HG03575 (cell line): ENCODE measurements at regions not wholly inside any gene's neighbourhood (a gene's known extent, or its start where the extent isn't known, plus 50 kb on each side); places are given as distances from the start of the nearest gene placed in this dataset.

Experiments used
- ATAC-seq: cut with Tn5 transposase; IDR thresholded peaks from one replicate; pipeline ENCODE4 v1.9.1; 2021; ENCODE audit not compliant: unreplicated experiment, insufficient number of reproducible peaks, low FRiP score; ENCODE audit errors: extremely low read depth

DNA sequence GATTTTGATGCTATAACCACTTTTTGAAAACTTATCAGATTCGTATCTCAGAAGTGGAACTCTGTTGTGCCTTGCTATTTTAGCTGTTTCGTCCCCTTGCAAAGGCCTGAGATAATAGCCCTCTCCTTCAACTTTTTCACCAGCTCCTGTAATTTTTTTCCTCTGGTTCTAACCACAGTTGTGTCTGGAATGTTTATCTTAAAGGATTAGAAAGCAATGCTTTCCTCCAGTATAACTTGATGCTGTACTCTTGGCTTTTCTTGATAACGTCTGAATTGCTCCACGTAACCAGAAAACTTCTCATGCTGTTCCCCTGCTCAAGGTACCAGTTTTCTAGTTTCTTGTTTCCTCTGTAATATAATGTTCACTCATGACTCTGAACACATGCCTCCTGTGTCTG lies 209.4 kb downstream of the DTWD2 start:
- no peak for ATAC-seq

DNA sequence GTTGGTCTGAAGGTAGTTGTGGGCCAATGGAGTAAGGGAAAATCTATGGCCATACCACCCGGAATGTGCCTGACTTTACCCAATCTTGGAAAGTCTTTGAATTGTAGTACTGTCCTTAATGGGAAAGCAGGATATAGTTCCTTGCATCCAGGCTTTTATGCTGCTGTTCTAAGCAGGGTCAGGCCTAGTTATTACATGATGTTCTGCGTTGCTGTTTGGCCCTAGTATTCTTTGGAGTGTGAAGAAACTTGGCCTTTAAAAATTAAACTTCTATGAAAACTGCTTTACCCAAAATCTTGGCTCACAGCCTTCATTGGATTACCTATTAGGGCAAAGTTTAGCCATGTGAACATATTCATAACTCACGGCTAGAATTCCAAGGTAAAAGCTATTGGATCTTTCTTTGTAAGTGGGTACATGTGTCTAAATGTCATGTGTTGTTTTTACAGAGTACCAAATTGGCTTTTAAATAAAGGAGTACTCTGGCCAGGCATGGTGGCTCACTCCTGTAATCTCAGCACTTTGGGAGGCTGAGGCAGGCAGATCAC lies 211.1 kb downstream of the DTWD2 start:
- no peak for ATAC-seq

DNA sequence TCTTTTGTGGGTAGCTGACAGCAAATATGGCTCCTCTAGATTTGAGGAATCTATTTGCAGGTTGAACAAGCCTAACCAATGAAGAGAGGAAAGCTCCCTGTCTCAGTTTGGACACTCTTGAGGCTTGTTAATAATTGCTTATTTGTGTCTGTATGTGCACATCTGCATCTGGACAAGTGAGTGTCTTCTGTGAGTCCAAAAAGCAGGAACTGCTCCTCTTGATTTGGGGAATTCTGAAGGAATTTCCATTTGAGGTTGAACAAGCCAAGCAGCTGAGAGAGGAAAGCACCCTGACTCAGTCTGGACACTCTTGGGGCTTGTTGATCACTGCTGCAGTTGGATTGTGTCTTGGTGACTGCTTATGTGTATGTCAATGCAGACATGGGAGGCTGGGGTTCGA lies 211.6 kb downstream of the DTWD2 start:
- no peak for ATAC-seq

DNA sequence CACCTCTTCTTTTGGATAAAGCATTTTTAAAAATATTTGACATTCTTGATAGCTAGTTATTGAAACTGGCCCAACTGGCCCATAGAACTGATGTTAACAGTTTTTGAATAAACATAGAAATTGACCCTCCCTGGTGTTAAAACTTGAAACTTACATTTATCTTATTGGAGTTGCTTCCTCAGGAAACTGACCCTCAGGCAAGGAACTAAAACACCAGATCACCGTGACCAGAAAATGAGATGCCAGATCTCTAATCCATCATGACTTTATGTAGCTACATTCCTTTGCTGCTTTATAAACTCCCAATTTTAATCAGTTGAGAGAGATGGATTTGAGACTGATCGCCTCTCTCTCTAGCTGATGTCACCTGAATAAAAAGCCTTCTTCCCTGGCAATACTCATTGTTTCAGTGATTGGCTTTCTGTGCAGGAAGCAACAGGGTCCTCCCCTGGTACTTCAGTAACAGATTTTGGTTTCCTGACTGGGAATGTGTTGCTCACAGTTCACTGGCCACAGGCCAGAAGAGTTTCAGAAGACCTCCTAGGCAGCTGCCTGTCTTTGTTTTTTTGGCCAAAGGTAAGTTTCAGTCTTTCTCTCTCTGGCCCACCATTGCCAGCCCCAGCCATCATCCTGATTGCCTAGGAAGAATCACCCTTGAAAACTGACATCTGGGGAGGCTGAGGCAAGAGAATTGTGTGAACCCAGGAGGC lies 212.4 kb downstream of the DTWD2 start:
- no peak for ATAC-seq

DNA sequence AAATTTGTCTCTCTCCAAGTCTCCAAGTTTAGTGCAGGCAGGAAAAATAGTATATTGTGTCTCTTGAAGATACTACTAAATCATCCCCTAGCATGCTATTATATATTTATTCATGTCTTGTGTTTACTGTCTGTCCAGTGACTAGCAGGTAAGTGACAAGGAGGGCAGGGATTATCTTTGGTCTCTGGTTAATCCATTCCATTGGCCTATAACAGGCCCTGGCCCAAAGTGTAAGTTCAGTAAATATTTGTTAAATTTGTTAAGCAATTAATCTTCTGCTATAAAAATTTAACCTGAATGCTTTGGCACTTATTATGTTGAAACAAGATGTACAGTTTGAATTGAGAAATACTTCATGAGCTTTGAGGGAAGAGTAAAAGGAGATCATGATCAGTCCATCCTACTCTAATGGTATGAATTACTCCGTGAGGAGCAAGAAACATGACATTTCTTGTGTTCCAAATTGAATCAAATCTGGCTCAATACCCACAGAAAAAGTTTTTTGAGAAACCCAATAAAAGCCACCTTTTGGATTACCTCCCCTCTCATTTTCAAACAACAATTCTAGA lies 219.7 kb downstream of the DTWD2 start:
- ATAC-seq, result no peak

DNA sequence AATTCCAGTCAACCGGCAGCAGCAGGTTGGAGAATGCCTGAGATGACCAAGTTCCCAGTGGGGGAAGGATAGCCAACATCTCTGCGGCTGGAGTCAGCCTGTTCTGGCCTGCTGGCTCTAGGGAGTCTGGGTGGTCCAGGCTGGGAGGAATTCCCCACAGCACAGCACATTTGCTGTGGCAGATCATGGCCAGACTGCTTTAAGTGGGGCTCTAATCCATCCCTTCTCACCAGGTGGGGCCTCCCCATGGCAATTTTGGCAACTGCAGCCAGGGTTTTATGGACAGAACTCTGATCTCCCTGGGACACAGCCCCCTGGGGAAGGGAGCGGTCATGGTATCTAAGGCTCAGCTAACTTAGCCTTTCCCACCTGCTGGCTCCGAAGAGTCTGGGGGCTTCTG lies 226.1 kb downstream of the DTWD2 start:
- no peak for ATAC-seq

DNA sequence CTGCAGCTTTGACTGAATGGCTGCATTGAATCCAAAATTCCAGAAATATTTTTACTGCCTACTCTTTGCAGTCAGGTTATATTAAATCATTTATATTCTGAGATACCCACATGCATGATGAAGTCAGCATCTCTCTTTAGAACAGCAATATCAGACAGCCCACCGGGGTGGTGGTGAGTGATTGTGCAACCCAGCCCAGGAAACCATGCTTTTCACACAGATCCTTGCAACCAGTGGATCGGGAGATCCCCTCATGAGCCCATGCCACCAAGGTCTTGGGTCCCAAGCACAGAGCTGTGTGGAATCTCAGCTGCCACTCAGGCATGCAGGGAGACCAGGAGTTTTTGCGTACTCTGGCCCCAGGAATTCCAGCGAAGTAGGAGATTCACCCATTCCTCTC lies 226.5 kb downstream of the DTWD2 start:
- no peak for ATAC-seq

DNA sequence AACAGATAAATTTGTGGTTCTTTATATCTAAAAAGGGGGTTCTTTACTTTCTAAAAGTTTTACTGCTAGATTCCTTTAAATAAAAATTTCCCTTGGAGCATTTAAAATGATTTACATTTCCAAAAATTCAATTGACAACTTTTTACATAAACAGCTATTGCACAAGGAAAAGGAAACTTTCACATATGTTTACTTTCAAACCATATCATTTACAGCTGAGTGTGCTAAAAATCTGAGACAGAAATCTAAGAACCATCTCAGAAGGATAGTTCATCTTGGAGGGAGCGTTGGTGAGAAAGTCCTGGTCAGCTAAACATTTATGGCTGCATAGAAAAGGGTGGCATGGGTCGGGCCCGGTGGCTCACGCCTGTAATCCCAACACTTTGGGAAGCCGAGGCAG lies 235.4 kb downstream of the DTWD2 start:
- no peak for ATAC-seq

DNA sequence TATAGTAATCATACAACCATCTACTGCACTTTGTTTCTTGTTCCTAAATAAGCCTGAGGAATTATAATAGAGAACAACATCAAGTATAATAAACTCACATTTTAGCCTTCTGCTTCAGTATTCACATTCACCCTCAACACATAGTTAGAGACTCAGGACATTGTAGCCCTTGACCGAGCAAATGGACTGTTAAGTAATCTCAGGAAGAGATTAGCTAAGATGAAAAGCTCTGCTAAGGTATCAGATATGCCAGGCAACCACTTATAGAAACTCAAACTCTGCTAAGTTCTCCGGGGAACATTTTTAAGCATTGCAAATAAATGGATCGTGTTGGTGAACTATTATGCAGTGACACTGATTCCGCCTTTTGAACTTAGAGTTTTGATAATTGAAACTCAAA lies 252.0 kb downstream of the DTWD2 start:
- no peak for ATAC-seq

DNA sequence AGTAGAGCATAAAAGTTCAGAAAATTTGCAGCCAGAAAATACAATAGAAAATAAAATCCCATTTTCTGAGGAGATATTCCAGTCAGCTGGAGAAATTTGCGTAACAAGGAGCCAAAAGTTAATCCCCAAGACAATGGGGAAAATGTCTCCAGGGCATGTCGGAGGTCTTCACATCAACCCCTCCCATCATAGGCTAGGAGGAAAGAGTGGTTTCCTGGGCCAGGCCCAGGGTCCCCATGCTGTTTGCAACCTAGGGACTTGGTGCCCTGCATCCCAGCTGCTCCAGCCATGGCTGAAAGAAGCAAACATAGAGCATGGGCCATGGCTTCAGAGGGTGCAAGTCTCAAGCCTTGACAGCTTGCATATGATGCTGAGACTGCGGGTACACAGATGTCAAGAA lies 255.0 kb downstream of the DTWD2 start:
- ATAC-seq, result no peak

DNA sequence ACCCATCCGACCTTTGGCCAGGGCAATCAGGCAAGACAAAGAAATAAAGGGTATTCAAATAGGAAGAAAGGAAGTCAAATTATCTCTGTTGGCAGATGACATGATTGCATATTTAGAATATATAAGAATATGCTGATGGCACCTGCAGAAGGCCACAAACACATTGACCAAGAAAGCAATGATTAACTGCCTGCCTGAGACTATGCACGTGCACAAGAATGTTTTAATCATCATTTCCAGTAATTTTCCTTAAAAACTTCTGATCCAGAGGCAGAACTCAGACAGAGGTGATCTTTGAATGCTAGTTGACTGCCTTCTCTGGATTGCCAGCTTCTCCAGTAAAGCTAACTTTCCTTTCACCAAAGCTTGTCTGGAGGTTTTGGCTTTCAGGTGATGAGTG lies 260.2 kb downstream of the DTWD2 start:
- ATAC-seq, result no peak

DNA sequence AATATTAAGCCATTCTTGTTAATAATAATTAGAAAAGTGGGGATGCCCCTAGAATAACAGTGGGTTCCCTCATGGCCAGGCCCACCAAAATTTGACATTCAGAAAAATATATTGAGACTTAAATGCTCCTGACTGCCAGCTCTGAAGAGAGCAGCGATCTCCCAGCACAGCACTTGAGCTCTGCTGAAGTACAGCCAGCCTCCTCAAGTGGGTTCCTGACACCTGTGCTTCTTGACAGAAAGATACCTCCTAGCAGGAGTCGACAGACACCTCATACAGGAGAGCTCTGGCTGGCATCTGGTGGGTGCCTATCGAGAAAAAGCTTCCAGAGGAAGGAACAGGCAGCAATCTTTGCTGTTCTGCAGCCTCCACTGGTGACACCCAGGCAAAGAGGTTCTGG lies 261.5 kb downstream of the DTWD2 start:
- ATAC-seq, result no peak

DNA sequence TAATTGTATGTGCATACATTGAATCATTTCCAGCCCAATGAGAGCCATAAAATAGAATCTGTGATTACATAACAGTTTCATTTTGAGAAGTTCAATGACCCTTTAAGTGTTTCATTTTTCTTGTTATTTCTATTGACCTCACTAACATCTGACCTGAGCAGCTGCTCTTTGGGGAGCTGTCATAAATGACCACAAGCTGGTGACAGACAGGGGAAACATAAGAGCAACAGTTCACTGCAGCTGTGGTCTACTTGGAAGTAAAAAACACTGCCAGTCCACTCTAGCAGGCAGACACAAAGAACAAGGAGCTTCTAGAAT lies 265.4 kb downstream of the DTWD2 start:
- peak; percentile 63 for ATAC-seq

DNA sequence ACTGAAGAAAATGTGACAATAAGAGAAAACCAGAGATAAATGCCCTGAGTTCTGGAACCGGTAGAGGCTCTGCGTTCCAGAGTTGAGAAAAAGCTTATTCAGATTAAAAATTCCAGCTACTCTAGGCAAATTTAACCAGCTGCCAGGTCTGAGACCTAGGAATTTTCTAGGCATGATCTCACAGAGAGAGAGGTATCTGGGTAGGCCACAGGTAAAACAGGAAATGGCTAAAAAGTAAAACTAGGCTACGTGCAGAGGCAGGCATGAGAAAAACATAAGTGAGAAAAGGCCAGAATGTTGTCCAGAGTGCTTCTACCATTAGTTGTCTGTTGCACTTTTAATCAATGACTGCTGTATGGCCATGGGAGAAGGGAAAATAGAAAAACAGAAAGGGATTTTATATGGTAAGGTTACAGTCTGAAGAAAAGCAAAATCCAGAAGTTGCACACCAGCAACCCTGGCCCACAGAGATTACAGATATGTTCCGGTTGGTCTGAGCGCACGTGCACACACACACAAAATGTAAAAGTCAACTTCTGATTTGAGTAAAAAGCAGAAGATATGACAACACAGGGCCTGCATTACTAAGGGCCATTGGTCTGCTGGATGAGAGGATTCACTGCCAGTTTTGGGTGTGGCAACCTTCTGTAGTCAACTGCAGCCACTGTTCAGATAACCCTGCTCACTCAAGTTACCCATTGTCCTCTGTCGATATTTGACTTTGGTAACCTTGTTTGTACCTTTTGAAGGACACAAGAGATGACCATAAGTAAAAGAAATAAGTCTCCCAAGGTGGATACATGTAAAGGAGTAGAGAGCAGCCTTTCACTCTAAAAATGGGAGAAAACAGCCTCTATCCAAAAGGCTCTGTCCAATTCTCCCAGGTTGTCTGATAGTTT lies 266.0 kb downstream of the DTWD2 start:
- peak; percentile 67 for ATAC-seq

DNA sequence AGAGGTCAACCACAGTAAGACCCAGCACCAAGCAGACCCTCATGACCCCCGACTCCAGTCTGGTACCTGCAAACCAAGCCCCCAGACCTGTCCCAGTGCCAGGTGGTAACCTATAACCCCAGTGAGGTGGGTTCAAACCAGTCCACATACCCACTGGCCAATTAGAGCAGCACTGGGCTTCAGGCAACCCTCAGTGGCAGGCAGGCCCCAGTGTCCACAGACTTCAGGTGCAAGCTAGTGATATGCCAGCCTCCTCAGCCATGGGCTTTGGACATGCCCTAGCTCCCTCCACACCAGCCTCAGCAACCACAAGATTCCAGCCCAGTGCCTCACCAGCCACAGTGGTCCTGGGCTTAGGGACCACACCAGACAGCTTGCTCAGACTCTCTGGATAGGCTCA lies 276.6 kb downstream of the DTWD2 start:
- ATAC-seq, result no peak

DNA sequence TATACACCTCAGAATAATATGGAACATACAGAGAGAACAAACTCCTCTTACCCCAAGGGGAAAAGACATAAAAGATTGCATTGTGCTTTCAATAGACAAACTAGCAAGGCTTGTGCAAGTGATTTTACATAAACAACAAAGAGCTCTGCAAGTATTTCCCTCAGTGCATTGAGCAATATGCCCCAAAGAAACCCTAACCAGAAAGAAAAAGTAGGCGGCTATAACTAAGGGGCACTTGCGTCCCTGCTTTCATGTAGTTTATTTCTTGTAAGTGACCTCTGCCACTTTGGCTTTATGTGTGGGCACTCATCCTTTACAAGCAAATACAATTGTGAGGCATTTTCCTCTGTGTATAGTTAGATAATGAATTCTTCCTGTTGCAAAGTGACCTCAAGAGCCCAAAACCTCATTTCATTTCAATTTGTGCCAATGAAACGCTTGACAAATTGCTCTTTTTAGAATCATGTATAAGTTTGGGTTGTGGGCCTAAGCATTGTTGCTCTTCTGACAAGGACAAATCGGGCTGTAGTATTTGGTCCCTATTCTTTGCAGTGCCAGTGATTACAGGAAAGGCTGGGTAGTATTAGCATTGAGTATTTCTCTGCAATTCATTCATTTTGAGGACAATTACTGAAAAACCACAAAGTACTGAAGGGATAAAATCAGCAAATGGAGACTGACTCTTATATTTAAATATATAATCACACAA lies 282.2 kb downstream of the DTWD2 start:
- ATAC-seq, result no peak

DNA sequence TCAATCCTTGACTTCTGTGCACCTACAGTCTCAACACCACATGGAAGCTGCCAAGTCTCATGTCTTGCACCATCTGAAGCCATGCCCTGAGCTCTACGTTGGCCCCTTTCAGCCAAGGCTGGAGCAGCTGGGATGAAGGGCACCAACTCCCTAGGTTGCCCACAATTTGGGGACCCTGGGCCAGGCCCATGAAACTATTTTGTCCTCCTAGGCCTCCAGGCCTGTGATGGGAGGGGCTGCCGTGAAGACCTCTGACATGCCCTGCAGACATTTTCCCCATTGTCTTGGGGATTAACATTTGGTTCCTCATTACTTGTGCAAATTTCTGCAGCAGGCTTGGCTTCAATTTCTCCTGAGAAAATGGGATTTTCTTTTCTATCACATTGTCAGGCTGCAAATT lies 285.1 kb downstream of the DTWD2 start:
- no peak for ATAC-seq

DNA sequence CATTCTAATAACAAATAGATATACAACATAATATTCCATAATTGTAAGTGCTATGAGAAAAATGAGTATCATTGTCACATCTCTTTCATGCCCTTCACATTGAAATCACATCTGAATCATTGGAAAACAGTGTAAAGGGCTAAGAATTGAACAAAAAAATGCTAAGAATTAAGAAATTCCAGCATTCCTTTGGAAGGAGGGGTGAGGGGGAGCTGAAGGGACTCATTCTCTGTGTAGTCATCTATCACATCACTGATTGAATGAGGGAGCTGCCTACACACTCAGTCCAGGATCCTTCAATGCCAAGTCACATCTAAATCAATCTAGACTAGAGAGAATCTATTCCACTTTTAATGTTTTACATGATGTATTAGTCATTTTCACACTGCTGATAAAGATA lies 286.6 kb downstream of the DTWD2 start:
- ATAC-seq, result no peak

DNA sequence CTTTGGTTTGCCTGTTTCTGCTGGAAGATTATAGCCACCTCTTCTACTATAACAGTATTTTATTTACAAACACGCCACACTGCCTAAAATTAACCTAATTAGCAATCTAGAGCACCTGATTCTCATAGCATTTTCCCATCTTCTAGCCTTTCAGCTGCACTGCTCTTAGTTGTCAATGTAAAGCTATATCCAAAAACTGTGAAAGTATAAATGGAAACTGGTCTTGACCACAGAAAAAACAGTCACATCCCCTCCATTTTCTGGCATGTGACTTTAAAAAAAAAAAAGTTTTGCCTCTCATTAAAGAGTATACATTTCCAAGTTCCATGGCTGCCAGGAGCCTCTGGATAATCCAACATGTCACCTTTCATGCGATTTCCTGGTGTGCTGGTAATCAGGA lies 287.8 kb downstream of the DTWD2 start:
- no peak for ATAC-seq
